ENCODE measurements at regions not wholly inside any gene's neighbourhood (a gene's known extent, or its start where the extent isn't known, plus 50 kb on each side); places are given as distances from the start of the nearest gene placed in this dataset.

DNA sequence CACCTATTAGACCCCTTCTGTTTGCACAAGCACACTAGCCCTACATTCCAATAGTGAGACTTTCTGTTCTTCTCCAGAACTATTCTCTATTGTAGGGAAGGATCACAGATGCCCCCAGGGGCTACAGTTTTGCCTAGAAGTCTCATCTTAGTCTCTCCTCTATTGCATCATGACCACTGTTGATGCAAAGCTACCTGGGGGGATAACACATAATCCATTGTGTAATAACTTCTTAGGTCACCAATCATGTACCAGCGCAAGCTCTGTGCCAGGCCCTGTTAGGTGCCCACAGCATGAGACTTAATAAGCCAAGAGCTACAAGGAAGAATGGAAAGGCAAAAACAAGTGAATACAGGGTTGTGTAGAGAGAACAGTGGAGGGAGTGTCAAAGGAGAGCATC lies 98.1 kb upstream of the TNFAIP3 start:
- H3K36me3 ChIP-seq (ENCODE audit: control insufficient read depth, insufficient read depth, low read length): no peaks in the 10 kb centered on the region
- H3K27me3 ChIP-seq (ENCODE audit: control insufficient read depth, insufficient read depth, low read length): no peaks in the 10 kb centered on the region
- no peak overlapping the region for H3K9ac ChIP-seq (ENCODE audit: low read depth, low read length)
- no peaks in the 10 kb centered on the region for H3K9me3 ChIP-seq (ENCODE audit: control insufficient read depth, insufficient read depth, low read length)
- H3K4me1 ChIP-seq (ENCODE audit: control insufficient read depth, insufficient read depth, low read length): no peaks in the 10 kb centered on the region
- no peak overlapping the region for H3K4me3 ChIP-seq (ENCODE audit: low read depth, low read length)

DNA sequence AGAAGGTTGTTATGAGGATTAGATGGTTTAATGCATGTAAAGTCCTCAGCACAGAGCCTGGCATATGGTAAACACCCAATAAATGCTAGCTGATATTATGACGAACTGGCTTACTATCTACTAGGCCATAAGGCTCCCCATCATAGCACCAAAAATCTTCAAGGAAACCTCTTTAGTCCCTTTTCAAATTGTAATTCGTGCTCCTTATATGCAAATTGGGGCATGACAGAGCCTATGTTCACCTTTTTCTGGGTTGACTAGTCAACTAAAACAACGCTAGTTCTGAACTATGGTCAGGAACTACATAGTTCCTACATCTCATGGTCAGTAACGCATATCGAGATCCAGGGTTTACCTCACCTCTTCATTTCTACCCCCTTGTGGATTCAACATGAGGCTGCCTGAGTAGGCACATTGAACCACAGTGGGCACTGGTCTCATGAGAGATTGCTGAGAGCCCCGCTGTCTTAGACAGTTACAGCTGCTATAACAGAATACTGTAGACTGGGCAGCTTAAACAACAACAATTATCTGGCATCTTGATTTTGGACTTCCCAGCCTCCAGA lies 97.2 kb upstream of the TNFAIP3 start:
- H3K27me3 ChIP-seq (ENCODE audit: control insufficient read depth, insufficient read depth, low read length): no peaks in the 10 kb centered on the region
- H3K9me3 ChIP-seq (ENCODE audit: control insufficient read depth, insufficient read depth, low read length): no peaks in the 10 kb centered on the region
- H3K4me1 ChIP-seq (ENCODE audit: control insufficient read depth, insufficient read depth, low read length): no peaks in the 10 kb centered on the region
- H3K4me3 ChIP-seq (ENCODE audit: low read depth, low read length): no peak overlapping the region
- no peaks in the 10 kb centered on the region for H3K36me3 ChIP-seq (ENCODE audit: control insufficient read depth, insufficient read depth, low read length)
- no peak overlapping the region for H3K9ac ChIP-seq (ENCODE audit: low read depth, low read length)

GRCh38 chr6:137772541-137773250 lies 94.4 kb upstream of the TNFAIP3 start:
- Histone ChIP-seq H3K27me3 (ENCODE audit: control insufficient read depth, insufficient read depth, low read length) (no peaks in the 10 kb centered on the region), H3K4me3 (ENCODE audit: low read depth, low read length) (no peak overlapping the region), H3K36me3 (ENCODE audit: control insufficient read depth, insufficient read depth, low read length) (no peaks in the 10 kb centered on the region), H3K9ac (ENCODE audit: low read depth, low read length) (no peak overlapping the region), H3K4me1 (ENCODE audit: control insufficient read depth, insufficient read depth, low read length) (no peaks in the 10 kb centered on the region), H3K9me3 (ENCODE audit: control insufficient read depth, insufficient read depth, low read length) (no peaks in the 10 kb centered on the region)

DNA sequence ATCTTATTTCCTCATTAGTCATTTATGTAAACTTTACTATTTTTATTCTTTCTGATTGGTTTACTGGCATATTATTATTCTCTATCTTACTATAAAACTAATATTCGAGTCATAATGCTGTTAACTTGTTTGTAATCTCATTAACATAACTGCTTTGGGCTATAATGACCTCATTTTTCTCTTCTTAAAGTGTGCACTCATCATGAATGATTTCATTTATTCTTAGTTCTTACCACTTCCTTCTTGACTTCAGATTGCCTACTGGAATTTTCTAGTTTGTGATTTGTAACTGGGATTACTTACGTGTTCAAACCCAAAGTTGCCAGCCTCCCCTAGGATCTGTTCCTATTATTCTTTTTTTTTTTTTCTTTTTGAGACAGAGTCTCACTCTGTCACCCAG lies 91.8 kb upstream of the TNFAIP3 start:
- no peaks in the 10 kb centered on the region for H3K4me1 ChIP-seq (ENCODE audit: control insufficient read depth, insufficient read depth, low read length)
- no peaks in the 10 kb centered on the region for H3K36me3 ChIP-seq (ENCODE audit: control insufficient read depth, insufficient read depth, low read length)
- H3K4me3 ChIP-seq (ENCODE audit: low read depth, low read length): no peak overlapping the region
- H3K27me3 ChIP-seq (ENCODE audit: control insufficient read depth, insufficient read depth, low read length): no peaks in the 10 kb centered on the region
- H3K9me3 ChIP-seq (ENCODE audit: control insufficient read depth, insufficient read depth, low read length): no peaks in the 10 kb centered on the region
- no peak overlapping the region for H3K9ac ChIP-seq (ENCODE audit: low read depth, low read length)

- no peaks in the 10 kb centered on the region for H3K4me1 ChIP-seq (ENCODE audit: control insufficient read depth, insufficient read depth, low read length)
- H3K4me3 ChIP-seq (ENCODE audit: low read depth, low read length): no peak overlapping the region
- no peaks in the 10 kb centered on the region for H3K27me3 ChIP-seq (ENCODE audit: control insufficient read depth, insufficient read depth, low read length)
- H3K9ac ChIP-seq (ENCODE audit: low read depth, low read length): no peak overlapping the region
- no peaks in the 10 kb centered on the region for H3K9me3 ChIP-seq (ENCODE audit: control insufficient read depth, insufficient read depth, low read length)
- no peaks in the 10 kb centered on the region for H3K36me3 ChIP-seq (ENCODE audit: control insufficient read depth, insufficient read depth, low read length)
These were observed 91.3 kb upstream of the TNFAIP3 start for GRCh38 chr6:137775720-137776119.

DNA sequence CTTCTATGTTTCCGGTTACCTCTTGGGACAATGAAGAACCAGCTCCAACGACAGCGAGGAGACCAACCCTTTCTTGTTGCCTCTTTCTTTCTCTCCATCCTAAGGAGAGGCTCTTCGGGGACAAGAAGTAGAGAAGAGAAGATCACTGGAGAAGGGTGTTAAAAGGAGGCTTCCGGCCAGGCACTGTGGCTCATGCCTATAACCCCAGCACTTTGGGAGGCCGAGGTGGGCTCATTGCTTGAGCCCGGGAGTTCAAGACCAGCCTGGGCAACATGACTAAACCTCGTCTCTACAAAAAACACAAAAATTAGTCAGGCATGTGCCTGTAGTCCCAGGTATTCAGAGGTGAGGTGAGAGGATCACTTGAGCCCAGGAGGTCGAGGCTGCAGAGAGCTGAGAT lies 90.8 kb upstream of the TNFAIP3 start:
- H3K9me3 ChIP-seq (ENCODE audit: control insufficient read depth, insufficient read depth, low read length): no peaks in the 10 kb centered on the region
- H3K36me3 ChIP-seq (ENCODE audit: control insufficient read depth, insufficient read depth, low read length): no peaks in the 10 kb centered on the region
- no peaks in the 10 kb centered on the region for H3K27me3 ChIP-seq (ENCODE audit: control insufficient read depth, insufficient read depth, low read length)
- H3K4me1 ChIP-seq (ENCODE audit: control insufficient read depth, insufficient read depth, low read length): no peaks in the 10 kb centered on the region
- no peak overlapping the region for H3K4me3 ChIP-seq (ENCODE audit: low read depth, low read length)
- H3K9ac ChIP-seq (ENCODE audit: low read depth, low read length): no peak overlapping the region

DNA sequence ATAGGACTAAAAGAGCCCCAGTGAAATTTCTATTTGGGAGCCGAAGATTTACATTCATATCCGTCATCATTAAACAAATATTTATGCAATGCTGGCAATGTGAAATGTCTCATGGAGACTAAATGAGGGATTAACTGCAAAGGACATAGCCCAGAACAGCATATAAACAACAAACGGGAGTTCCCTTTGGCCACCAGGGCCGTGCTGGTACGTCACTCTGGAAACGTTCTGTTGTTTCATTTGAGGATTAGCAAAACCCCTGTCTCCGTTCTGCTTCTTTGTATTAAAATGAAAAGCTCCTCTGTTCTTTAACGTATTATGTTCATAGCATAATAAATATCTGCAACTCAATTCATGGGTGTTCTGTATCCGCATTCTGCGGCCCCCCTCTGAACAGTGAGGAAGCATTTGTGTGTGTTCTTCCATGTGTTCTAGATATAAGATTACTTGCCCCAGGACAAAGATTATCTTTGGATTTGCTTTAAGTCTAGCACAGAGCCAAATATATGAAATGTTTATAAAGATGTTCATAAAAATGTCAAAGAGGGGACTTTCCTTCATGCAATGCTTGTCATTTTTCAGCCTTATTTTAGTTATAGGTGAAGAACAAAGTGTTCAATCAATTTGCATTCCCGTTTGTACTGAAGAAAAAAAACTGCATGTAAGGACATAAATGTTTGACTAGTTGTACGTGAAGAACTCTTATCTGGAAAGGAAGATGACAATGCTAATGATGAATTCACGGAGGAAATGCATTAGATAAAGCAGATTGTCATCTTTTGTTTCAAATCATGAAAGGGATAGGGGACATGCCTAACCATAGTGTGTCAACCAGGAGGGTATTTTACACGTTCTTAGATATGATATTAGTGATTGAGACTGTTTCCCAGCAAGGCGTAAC lies 90.0 kb upstream of the TNFAIP3 start:
- Histone ChIP-seq H3K9me3 (ENCODE audit: control insufficient read depth, insufficient read depth, low read length) (no peaks in the 10 kb centered on the region), H3K36me3 (ENCODE audit: control insufficient read depth, insufficient read depth, low read length) (no peaks in the 10 kb centered on the region), H3K27me3 (ENCODE audit: control insufficient read depth, insufficient read depth, low read length) (no peaks in the 10 kb centered on the region), H3K4me3 (ENCODE audit: low read depth, low read length) (no peak overlapping the region), H3K4me1 (ENCODE audit: control insufficient read depth, insufficient read depth, low read length) (no peaks in the 10 kb centered on the region), H3K9ac (ENCODE audit: low read depth, low read length) (no peak overlapping the region)

GRCh38 chr6:137777687-137778075 lies 89.4 kb upstream of the TNFAIP3 start:
- Histone ChIP-seq H3K27me3 (ENCODE audit: control insufficient read depth, insufficient read depth, low read length) (no peaks in the 10 kb centered on the region), H3K4me3 (ENCODE audit: low read depth, low read length) (no peak overlapping the region), H3K36me3 (ENCODE audit: control insufficient read depth, insufficient read depth, low read length) (no peaks in the 10 kb centered on the region), H3K9me3 (ENCODE audit: control insufficient read depth, insufficient read depth, low read length) (no peaks in the 10 kb centered on the region), H3K4me1 (ENCODE audit: control insufficient read depth, insufficient read depth, low read length) (no peaks in the 10 kb centered on the region), H3K9ac (ENCODE audit: low read depth, low read length) (no peak overlapping the region)

DNA sequence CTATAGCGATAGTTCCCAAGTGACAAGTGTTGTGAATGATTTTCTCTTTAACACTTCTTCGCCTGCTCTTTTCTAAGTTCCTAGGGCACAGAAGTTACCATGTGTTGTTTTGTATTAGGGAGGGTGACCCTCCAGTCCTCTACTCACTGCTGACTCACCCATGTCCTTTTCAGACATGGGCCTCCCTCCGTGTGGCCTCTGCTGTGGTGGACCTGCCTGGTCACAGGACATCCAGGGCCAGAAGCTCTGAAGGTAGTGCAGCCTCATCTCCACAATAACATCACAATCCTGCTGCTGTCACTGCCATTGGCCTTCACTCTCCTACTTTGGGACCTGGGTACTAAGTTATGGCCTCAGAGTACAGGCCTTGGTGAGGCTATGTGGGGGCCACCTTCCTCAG lies 87.1 kb upstream of the TNFAIP3 start:
- Histone ChIP-seq H3K27me3 (ENCODE audit: control insufficient read depth, insufficient read depth, low read length) (no peaks in the 10 kb centered on the region), H3K4me1 (ENCODE audit: control insufficient read depth, insufficient read depth, low read length) (no peaks in the 10 kb centered on the region), H3K9ac (ENCODE audit: low read depth, low read length) (no peak overlapping the region), H3K4me3 (ENCODE audit: low read depth, low read length) (no peak overlapping the region), H3K36me3 (ENCODE audit: control insufficient read depth, insufficient read depth, low read length) (no peaks in the 10 kb centered on the region), H3K9me3 (ENCODE audit: control insufficient read depth, insufficient read depth, low read length) (no peaks in the 10 kb centered on the region)

GRCh38 chr6:137780447-137781034 lies 86.5 kb upstream of the TNFAIP3 start:
- no peaks in the 10 kb centered on the region for H3K9me3 ChIP-seq (ENCODE audit: control insufficient read depth, insufficient read depth, low read length)
- H3K9ac ChIP-seq (ENCODE audit: low read depth, low read length): no peak overlapping the region
- no peaks in the 10 kb centered on the region for H3K36me3 ChIP-seq (ENCODE audit: control insufficient read depth, insufficient read depth, low read length)
- no peak overlapping the region for H3K4me3 ChIP-seq (ENCODE audit: low read depth, low read length)
- no peaks in the 10 kb centered on the region for H3K27me3 ChIP-seq (ENCODE audit: control insufficient read depth, insufficient read depth, low read length)
- no peaks in the 10 kb centered on the region for H3K4me1 ChIP-seq (ENCODE audit: control insufficient read depth, insufficient read depth, low read length)

- no peaks in the 10 kb centered on the region for H3K9me3 ChIP-seq (ENCODE audit: control insufficient read depth, insufficient read depth, low read length)
- H3K9ac ChIP-seq (ENCODE audit: low read depth, low read length): no peak overlapping the region
- no peaks in the 10 kb centered on the region for H3K27me3 ChIP-seq (ENCODE audit: control insufficient read depth, insufficient read depth, low read length)
- no peaks in the 10 kb centered on the region for H3K4me1 ChIP-seq (ENCODE audit: control insufficient read depth, insufficient read depth, low read length)
- no peaks in the 10 kb centered on the region for H3K36me3 ChIP-seq (ENCODE audit: control insufficient read depth, insufficient read depth, low read length)
- no peak overlapping the region for H3K4me3 ChIP-seq (ENCODE audit: low read depth, low read length)
These were observed 85.4 kb upstream of the TNFAIP3 start for GRCh38 chr6:137781639-137782038.

Data from iPS-15b (cell line).